Liver (tissue), 8 donors: ENCODE measurements at regions not wholly inside any gene's neighbourhood (a gene's known extent, or its start where the extent isn't known, plus 50 kb on each side); places are given as distances from the start of the nearest gene placed in this dataset.
"Not testable (repeated sequence)": the region's sequence is repeated elsewhere in the genome, so short reads cannot be mapped to it uniquely, and the experiment has no call there.

Experiments
- DNase-seq: peaks from one replicate; pipeline ENCODE4 v3.0.0-alpha.2; 2017; ENCODE audit warnings: low spot score
- H3K27ac ChIP-seq, 2 donors: one replicate each; pipeline ENCODE4 v1.7.0; 2013; ENCODE audit warnings: inconsistent platforms in 2 of 2, low read length in 2 of 2, control low read depth in 1 of 2, low read depth in 1 of 2, mild to moderate bottlenecking in 1 of 2
- H3K27me3 ChIP-seq, 4 donors: one replicate each; pipeline versions ENCODE4 v1.6.1 to v1.7.0; 2013; ENCODE audit warnings: low read length in 3 of 4, inconsistent platforms in 1 of 4, mild to moderate bottlenecking in 1 of 4, moderate library complexity in 1 of 4; ENCODE audit not compliant: control insufficient read depth in 4 of 4, insufficient read depth in 4 of 4
- H3K36me3 ChIP-seq, 4 donors: one replicate each; pipeline versions ENCODE4 v1.6.1 to v1.7.0; 2013; ENCODE audit warnings: low read length in 3 of 4, mild to moderate bottlenecking in 3 of 4, low read depth in 1 of 4, moderate library complexity in 1 of 4; ENCODE audit not compliant: control insufficient read depth in 4 of 4, insufficient read depth in 3 of 4
- H3K4me1 ChIP-seq, 4 donors: one replicate each; pipeline versions ENCODE4 v1.6.1 to v1.7.0; 2013; ENCODE audit warnings: low read length in 3 of 4, mild to moderate bottlenecking in 3 of 4, moderate library complexity in 1 of 4; ENCODE audit not compliant: control insufficient read depth in 4 of 4, insufficient read depth in 4 of 4
- H3K4me3 ChIP-seq, 3 donors: one replicate each; pipeline versions ENCODE4 v1.6.1 to v1.7.0; 2013; ENCODE audit warnings: low read length in 3 of 3, control low read depth in 1 of 3, low read depth in 1 of 3, mild to moderate bottlenecking in 1 of 3
- H3K9ac ChIP-seq, 2 donors: one replicate each; pipeline ENCODE4 v1.7.0; 2013; ENCODE audit warnings: low read length in 2 of 2, mild to moderate bottlenecking in 2 of 2, moderate library complexity in 2 of 2, control low read depth in 1 of 2, low read depth in 1 of 2
- H3K9me3 ChIP-seq, 4 donors: one replicate each; pipeline versions ENCODE4 v1.6.1 to v1.7.0; 2013; ENCODE audit warnings: low read length in 3 of 4; ENCODE audit not compliant: control insufficient read depth in 4 of 4
- ATF3 ChIP-seq: IDR thresholded peaks from 2 replicates; pipeline ENCODE4 v1.6.1; 2016; ENCODE audit warnings: antibody characterized with exemption
- CTCF ChIP-seq: fragments of 150-350 bp; IDR thresholded peaks from 2 replicates; pipeline ENCODE4 v1.5.1; 2017; ENCODE audit warnings: improper control_type of control experiment, low read depth, low read length; ENCODE audit not compliant: missing input control
- EGR1 ChIP-seq, 2 donors: IDR thresholded peaks; 2 replicates each; pipeline ENCODE4 v1.6.1; 2016 to 2018; ENCODE audit warnings: antibody characterized with exemption in 2 of 2, low read depth in 2 of 2
- FOXA1 ChIP-seq: IDR thresholded peaks from 2 replicates; pipeline ENCODE4 v1.6.1; 2016; ENCODE audit warnings: antibody characterized with exemption
- FOXA2 ChIP-seq: IDR thresholded peaks from 2 replicates; pipeline ENCODE4 v1.6.1; 2016; ENCODE audit warnings: antibody characterized with exemption
- GABPA ChIP-seq, 2 donors: IDR thresholded peaks in 1 of 2; conservative IDR thresholded peaks in 1 of 2; 2 replicates each; pipeline ENCODE4 v1.6.1; 2016; ENCODE audit warnings: antibody characterized with exemption in 2 of 2, mild to moderate bottlenecking in 1 of 2, moderate library complexity in 1 of 2
- HNF4A ChIP-seq, 2 donors: conservative IDR thresholded peaks; 2 replicates each; pipeline ENCODE4 v1.6.1; 2016; ENCODE audit warnings: antibody characterized with exemption in 2 of 2, mild to moderate bottlenecking in 2 of 2
- HNF4G ChIP-seq: IDR thresholded peaks from 2 replicates; pipeline ENCODE4 v1.6.1; 2016; ENCODE audit warnings: antibody characterized with exemption
- JUND ChIP-seq, 2 donors: IDR thresholded peaks; 2 replicates each; pipeline ENCODE4 v1.6.1; 2016; ENCODE audit warnings: antibody characterized with exemption in 2 of 2
- MAX ChIP-seq: IDR thresholded peaks from 2 replicates; pipeline ENCODE4 v1.6.1; 2016; ENCODE audit warnings: antibody characterized with exemption
- NR2F2 ChIP-seq: IDR thresholded peaks from 2 replicates; pipeline ENCODE4 v1.6.1; 2016; ENCODE audit warnings: antibody characterized with exemption
- RAD21 ChIP-seq, 2 donors: IDR thresholded peaks; 2 replicates each; pipeline ENCODE4 v1.6.1; 2016; ENCODE audit warnings: antibody characterized with exemption in 2 of 2, mild to moderate bottlenecking in 2 of 2
- REST ChIP-seq: IDR thresholded peaks from 2 replicates; pipeline ENCODE4 v1.6.1; 2016; ENCODE audit warnings: antibody characterized with exemption, mild to moderate bottlenecking
- RXRA ChIP-seq, 2 donors: IDR thresholded peaks; 2 replicates each; pipeline ENCODE4 v1.6.1; 2017 to 2018; ENCODE audit warnings: antibody characterized with exemption in 2 of 2, mild to moderate bottlenecking in 1 of 2
- SP1 ChIP-seq: IDR thresholded peaks from 2 replicates; pipeline ENCODE4 v1.6.1; 2018; ENCODE audit warnings: antibody characterized with exemption, mild to moderate bottlenecking
- TAF1 ChIP-seq: conservative IDR thresholded peaks from 2 replicates; pipeline ENCODE4 v1.6.1; 2016; ENCODE audit warnings: antibody characterized with exemption, mild to moderate bottlenecking
- YY1 ChIP-seq: IDR thresholded peaks from 2 replicates; pipeline ENCODE4 v1.6.1; 2016; ENCODE audit warnings: antibody characterized with exemption, mild to moderate bottlenecking
- ZBTB33 ChIP-seq: IDR thresholded peaks from 2 replicates; pipeline ENCODE4 v1.6.1; 2016; ENCODE audit warnings: antibody characterized with exemption
- WGBS: extraction: QIAGEN DNeasy Blood & Tissue Kit; methylation state at CpG from one replicate; pipeline ENCODE4 v1.1.7; 2013; 5-methylcytosine and 5-hydroxymethylcytosine counted together
- donor health status: healthy.
- donor health status: healthy.
- donor health status: healthy.
- donor health status: healthy.
- donor health status: healthy.

- TF ChIP-seq ZBTB33: no peak
- TF ChIP-seq RAD21 (IDR thresholded peaks at IDR 0.05): no peak
- TF ChIP-seq SP1: no peak
- no peak for TF ChIP-seq JUND (IDR thresholded peaks at IDR 0.05)
- TF ChIP-seq FOXA2: no peak
Observed at GRCh38 chr6:15739867-15740266, 77.0 kb upstream of the DTNBP1 start (continued).

- Histone ChIP-seq H3K27ac (no peak overlapping the region), H3K4me3 (no peak overlapping the region), H3K4me1 (no peaks in the 10 kb centered on the region), H3K27me3 (peaks cover 0 to 6% (median 0%) of the 10 kb centered on the region in 4 donors), H3K36me3 (no peaks in the 10 kb centered on the region), H3K9ac (no peak overlapping the region), H3K9me3 (no peaks in the 10 kb centered on the region)
- WGBS: 81% methylated on average over 2 of the region's 2 CpGs
- TF ChIP-seq HNF4A (conservative IDR thresholded peaks at IDR 0.05): no peak
- no peak for TF ChIP-seq YY1
- TF ChIP-seq FOXA2: no peak
- TF ChIP-seq SP1: no peak
- no peak for TF ChIP-seq EGR1 (IDR thresholded peaks at IDR 0.05; ENCODE audit: low read depth in 2 of 2)
- TF ChIP-seq REST: no peak
- no peak for TF ChIP-seq JUND (IDR thresholded peaks at IDR 0.05)
- TF ChIP-seq CTCF: no peak
- TF ChIP-seq FOXA1: no peak
- no peak for TF ChIP-seq NR2F2
- TF ChIP-seq ATF3: no peak
- TF ChIP-seq TAF1: no peak
- TF ChIP-seq RAD21 (IDR thresholded peaks at IDR 0.05): no peak
- no peak for TF ChIP-seq HNF4G
- no peak for TF ChIP-seq GABPA (IDR thresholded peaks at IDR 0.05 in 1 of 2, conservative IDR thresholded peaks at IDR 0.05 in 1 of 2)
- no peak for TF ChIP-seq RXRA (IDR thresholded peaks at IDR 0.05)
- TF ChIP-seq ZBTB33: no peak
- TF ChIP-seq MAX: no peak
- DNase-seq: no peak
Observed at GRCh38 chr6:15739353-15739752, 76.5 kb upstream of the DTNBP1 start.

- not testable (repeated sequence) for DNase-seq, H3K27ac ChIP-seq, H3K4me3 ChIP-seq, H3K9me3 ChIP-seq, H3K9ac ChIP-seq, H3K27me3 ChIP-seq, H3K36me3 ChIP-seq, H3K4me1 ChIP-seq
- WGBS: 84% methylated on average over 8 of the region's 8 CpGs
Observed at GRCh38 chr6:15738195-15738594, 75.4 kb upstream of the DTNBP1 start.
